SK-N-MC (cell line): ENCODE measurements at regions not wholly inside any gene's neighbourhood (a gene's known extent, or its start where the extent isn't known, plus 50 kb on each side); places are given as distances from the start of the nearest gene placed in this dataset.

ENCODE experiments used
- EZH2 ChIP-seq: fragments of 200-600 bp; sonication (generic); IDR thresholded peaks from one replicate; pipeline ENCODE4 v1.6.1; 2017; ENCODE audit warnings: antibody characterized with exemption
- FOXP2 ChIP-seq: optimal IDR thresholded peaks from 2 replicates; pipeline ENCODE3; 2011; ENCODE audit warnings: mild to moderate bottlenecking, moderate library complexity; ENCODE audit not compliant: insufficient read depth; ENCODE audit errors: extremely low read length, control extremely low read depth
- POLR2AphosphoS5 ChIP-seq: IDR thresholded peaks from 2 replicates; pipeline ENCODE4 v1.6.1; 2012; ENCODE audit warnings: mild to moderate bottlenecking, low read depth, low read length, borderline replicate concordance

GRCh38 chr2:207418419-207418818 lies 111.3 kb upstream of the CREB1 start:
- TF ChIP-seq POLR2AphosphoS5 (no peak), EZH2 (no peak), FOXP2 (no peak)
